Left ventricle myocardium inferior (tissue), 1 donor: ENCODE measurements at regions not wholly inside any gene's neighbourhood (a gene's known extent, or its start where the extent isn't known, plus 50 kb on each side); places are given as distances from the start of the nearest gene placed in this dataset.

Experiments
- DNase-seq: peaks from one replicate; pipeline ENCODE4 v3.0.0-alpha.2; 2020
- H3K27ac ChIP-seq: fragments of 200-600 bp; replicated peaks from 2 replicates; pipeline ENCODE4 v1.8.0; 2021
- H3K27me3 ChIP-seq: fragments of 200-600 bp; 2 replicates; pipeline ENCODE4 v1.8.0; 2021; ENCODE audit warnings: low read depth
- H3K36me3 ChIP-seq: fragments of 200-600 bp; 2 replicates; pipeline ENCODE4 v1.8.0; 2021
- H3K4me1 ChIP-seq: fragments of 200-600 bp; 2 replicates; pipeline ENCODE4 v1.8.0; 2021
- H3K4me3 ChIP-seq: fragments of 200-600 bp; 2 replicates; pipeline ENCODE4 v1.8.0; 2021; ENCODE audit warnings: mild to moderate bottlenecking, moderate library complexity
- H3K9me3 ChIP-seq: fragments of 200-600 bp; replicated peaks from 2 replicates; pipeline ENCODE4 v1.8.0; 2021
- CTCF ChIP-seq: fragments of 200-600 bp; IDR thresholded peaks from 2 replicates; pipeline ENCODE4 v1.8.0; 2021; ENCODE audit warnings: antibody characterized with exemption, mild to moderate bottlenecking, borderline replicate concordance
- intact Hi-C: fragments of 100-400 bp; cut with micrococcal nuclease; formaldehyde crosslinking; loops from one replicate; pipeline ENCODE4 v1.11.0; 2022
- donor health status: DM: no; HTN: yes; CAD: no; lungs with severe emphysema.

GRCh38 chr7:106735637-106736036 lies 74.7 kb upstream of the CCDC71L start:
- H3K36me3 ChIP-seq = no peaks in the 10 kb centered on the region
- intact Hi-C loops = no loop called here

DNA sequence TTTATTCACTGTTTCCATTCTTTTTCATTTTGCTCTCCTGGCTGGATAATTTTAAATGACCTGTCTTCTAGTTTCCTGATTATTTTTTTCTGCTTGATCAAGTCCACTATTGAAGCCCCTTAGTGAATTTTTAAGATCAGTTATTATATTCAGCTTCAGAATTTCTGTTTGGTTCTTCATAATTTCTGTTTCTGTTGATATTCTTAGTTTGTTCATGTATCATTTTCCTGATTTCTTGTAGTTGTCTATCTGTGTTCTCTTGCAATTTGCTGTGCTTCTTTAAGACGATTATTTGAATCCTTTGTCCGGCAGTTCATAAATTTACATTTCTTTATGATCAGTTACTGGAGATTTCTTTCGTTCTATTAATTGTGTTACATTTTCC lies 75.2 kb upstream of the CCDC71L start:
- Histone ChIP-seq H3K4me3 (no peak overlapping the region), H3K27ac (no peak overlapping the region), H3K4me1 (peaks cover 9% of the 10 kb centered on the region), H3K9me3 (peaks cover 4% of the 10 kb centered on the region), H3K36me3 (no peaks in the 10 kb centered on the region), H3K27me3 (no peaks in the 10 kb centered on the region)
- no peak for DNase-seq
- TF ChIP-seq CTCF = no peak
- intact Hi-C loops = no loop called here

More at GRCh38 chr7:106735637-106736036, 74.7 kb upstream of the CCDC71L start:
- Histone ChIP-seq H3K4me1 (peaks cover 13% of the 10 kb centered on the region), H3K9me3 (peaks cover 4% of the 10 kb centered on the region), H3K4me3 (no peak overlapping the region), H3K27ac (no peak overlapping the region), H3K27me3 (no peaks in the 10 kb centered on the region)
- no peak for DNase-seq
- TF ChIP-seq CTCF = no peak

GRCh38 chr7:106736508-106737201 lies 75.7 kb upstream of the CCDC71L start:
- Histone ChIP-seq H3K9me3 (peaks cover 4% of the 10 kb centered on the region), H3K4me1 (peaks cover 4% of the 10 kb centered on the region), H3K4me3 (no peak overlapping the region), H3K36me3 (no peaks in the 10 kb centered on the region), H3K27ac (no peak overlapping the region), H3K27me3 (no peaks in the 10 kb centered on the region)
- DNase-seq = no peak
- intact Hi-C loops = no loop called here
- TF ChIP-seq CTCF = peak; percentile 75

- peak; percentile 29 for TF ChIP-seq CTCF
- H3K27ac ChIP-seq = no peak overlapping the region
- H3K9me3 ChIP-seq = peaks cover 4% of the 10 kb centered on the region
- no peak for DNase-seq
- H3K4me3 ChIP-seq = no peak overlapping the region
- intact Hi-C loops = no loop called here
- no peaks in the 10 kb centered on the region for H3K4me1 ChIP-seq
- no peaks in the 10 kb centered on the region for H3K36me3 ChIP-seq
- H3K27me3 ChIP-seq = no peaks in the 10 kb centered on the region
Measured at GRCh38 chr7:106737202-106737562, 76.2 kb upstream of the CCDC71L start.

DNA sequence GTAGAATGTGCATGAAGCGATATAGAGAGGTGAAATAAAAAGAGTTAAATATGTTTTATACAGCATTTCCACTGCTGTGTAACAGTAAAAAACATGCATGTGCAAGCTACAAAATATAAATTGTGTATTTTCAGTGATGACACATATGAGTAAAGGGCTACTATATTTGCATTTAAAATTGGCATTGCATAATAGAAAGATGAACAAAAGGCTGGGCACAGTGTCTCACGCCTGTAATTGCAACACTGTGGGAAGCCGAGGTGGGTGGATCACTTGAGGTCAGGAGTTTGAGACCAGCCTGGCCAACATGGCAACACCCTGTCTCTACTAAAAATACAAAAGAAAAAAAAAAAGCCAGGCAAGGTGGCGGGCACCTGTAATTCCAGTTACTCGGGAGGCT lies 79.8 kb upstream of the CCDC71L start:
- Histone ChIP-seq H3K4me3 (no peak overlapping the region), H3K27me3 (no peaks in the 10 kb centered on the region), H3K36me3 (no peaks in the 10 kb centered on the region), H3K4me1 (no peaks in the 10 kb centered on the region), H3K9me3 (no peaks in the 10 kb centered on the region), H3K27ac (no peak overlapping the region)
- TF ChIP-seq CTCF = no peak
- DNase-seq = no peak
- intact Hi-C loops = no loop called here
